SK-N-MC (cell line): ENCODE measurements at regions not wholly inside any gene's neighbourhood (a gene's known extent, or its start where the extent isn't known, plus 50 kb on each side); places are given as distances from the start of the nearest gene placed in this dataset.

Experiments
- EZH2 ChIP-seq: fragments of 200-600 bp; sonication (generic); IDR thresholded peaks from one replicate; pipeline ENCODE4 v1.6.1; 2017; ENCODE audit warnings: antibody characterized with exemption
- FOXP2 ChIP-seq: optimal IDR thresholded peaks from 2 replicates; pipeline ENCODE3; 2011; ENCODE audit warnings: mild to moderate bottlenecking, moderate library complexity; ENCODE audit not compliant: insufficient read depth; ENCODE audit errors: extremely low read length, control extremely low read depth
- POLR2AphosphoS5 ChIP-seq: IDR thresholded peaks from 2 replicates; pipeline ENCODE4 v1.6.1; 2012; ENCODE audit warnings: mild to moderate bottlenecking, low read depth, low read length, borderline replicate concordance

- TF ChIP-seq EZH2, result no peak
- TF ChIP-seq POLR2AphosphoS5, result no peak
- no peak for TF ChIP-seq FOXP2
These were observed 74.2 kb upstream of the PROK2 start for GRCh38 chr3:71859123-71859519.
